ENCODE measurements at regions not wholly inside any gene's neighbourhood (a gene's known extent, or its start where the extent isn't known, plus 50 kb on each side); places are given as distances from the start of the nearest gene placed in this dataset.

DNA sequence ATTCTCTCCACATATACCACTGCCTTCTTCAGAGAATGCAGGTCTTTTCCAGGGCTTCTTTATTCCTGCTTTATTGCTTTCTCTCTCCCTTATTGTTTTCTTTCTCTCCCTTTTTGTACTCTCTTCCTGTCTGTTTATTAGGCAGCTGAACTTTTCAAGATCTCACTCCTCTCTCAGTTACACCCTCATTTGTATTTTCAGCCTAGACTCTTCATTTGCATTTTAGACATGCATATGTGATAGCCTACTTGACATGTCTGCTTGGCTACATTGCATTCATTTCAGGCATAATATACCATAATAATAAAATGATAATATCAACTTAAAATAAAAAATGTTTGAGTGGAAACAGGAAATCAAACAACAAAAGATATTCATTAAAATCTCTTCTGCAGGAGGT is 377.9 kb upstream of the TNC start:
- H3K4me3 Mint-ChIP-seq: no peak overlapping the region
- no peaks in the 10 kb centered on the region for H3K36me3 Mint-ChIP-seq
- no peak for ATAC-seq
- H3K27ac Mint-ChIP-seq: no peak overlapping the region
- no peaks in the 10 kb centered on the region for H3K4me1 Mint-ChIP-seq (ENCODE audit: low read depth in 2 of 2)
- DNase-seq (ENCODE audit: low spot score): no peak
- peaks cover 0 to 22% of the 10 kb centered on the region in 2 donors for H3K27me3 Mint-ChIP-seq
- peaks cover 7% of the 10 kb centered on the region for H3K9me3 Mint-ChIP-seq

DNA sequence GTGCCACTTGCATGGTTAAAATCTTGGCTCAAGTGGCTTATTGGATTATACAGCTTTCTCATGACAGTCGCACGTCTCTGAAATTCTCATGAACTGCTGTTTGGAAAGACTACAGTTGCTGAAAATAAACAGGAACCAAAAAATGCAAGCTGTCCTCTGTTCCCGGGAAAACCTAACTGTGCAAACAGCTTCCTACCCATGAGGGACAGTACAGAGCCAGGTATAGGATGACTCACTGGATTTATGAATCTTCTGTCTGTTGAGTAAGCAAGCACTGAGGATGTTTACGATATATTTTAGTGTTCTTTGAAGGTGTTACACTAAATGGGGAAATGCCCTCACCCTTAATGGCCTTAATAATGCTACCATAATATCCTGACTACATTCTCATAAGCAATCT is 380.3 kb upstream of the TNC start:
- no peak overlapping the region for H3K27ac Mint-ChIP-seq
- no peak for DNase-seq (ENCODE audit: low spot score)
- no peak for ATAC-seq
- no peaks in the 10 kb centered on the region for H3K4me1 Mint-ChIP-seq (ENCODE audit: low read depth in 2 of 2)
- H3K36me3 Mint-ChIP-seq: no peaks in the 10 kb centered on the region
- H3K27me3 Mint-ChIP-seq: peaks cover 0 to 29% of the 10 kb centered on the region in 2 donors
- no peak overlapping the region for H3K4me3 Mint-ChIP-seq
- peaks cover 7% of the 10 kb centered on the region for H3K9me3 Mint-ChIP-seq

DNA sequence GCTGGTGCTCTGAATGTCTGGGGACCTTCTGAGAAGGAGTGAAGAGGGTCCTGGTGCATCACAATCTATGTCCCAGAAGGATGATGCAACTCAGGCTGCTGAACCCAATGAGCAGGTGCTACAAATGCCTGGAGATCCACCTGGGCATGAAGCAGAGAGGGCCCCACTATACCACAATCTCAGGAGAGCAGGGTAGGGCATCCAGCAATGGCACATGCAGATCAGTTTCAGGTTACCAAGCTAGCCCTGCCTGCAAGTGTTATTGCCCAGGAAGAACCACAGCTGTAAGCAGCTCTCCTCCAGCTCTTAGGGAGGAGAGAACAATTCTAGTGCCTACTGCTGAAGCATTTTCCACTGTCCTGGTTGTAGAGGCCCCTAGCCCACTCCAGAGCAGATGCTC is 389.2 kb upstream of the TNC start:
- H3K9me3 Mint-ChIP-seq: peaks cover 3% of the 10 kb centered on the region
- peaks cover 0 to 9% of the 10 kb centered on the region in 2 donors for H3K27me3 Mint-ChIP-seq
- H3K4me1 Mint-ChIP-seq (ENCODE audit: low read depth in 2 of 2): no peaks in the 10 kb centered on the region
- DNase-seq (ENCODE audit: low spot score) (no peak), ATAC-seq (no peak)
- no peaks in the 10 kb centered on the region for H3K36me3 Mint-ChIP-seq
- no peak overlapping the region for H3K27ac Mint-ChIP-seq
- no peak overlapping the region for H3K4me3 Mint-ChIP-seq

DNA sequence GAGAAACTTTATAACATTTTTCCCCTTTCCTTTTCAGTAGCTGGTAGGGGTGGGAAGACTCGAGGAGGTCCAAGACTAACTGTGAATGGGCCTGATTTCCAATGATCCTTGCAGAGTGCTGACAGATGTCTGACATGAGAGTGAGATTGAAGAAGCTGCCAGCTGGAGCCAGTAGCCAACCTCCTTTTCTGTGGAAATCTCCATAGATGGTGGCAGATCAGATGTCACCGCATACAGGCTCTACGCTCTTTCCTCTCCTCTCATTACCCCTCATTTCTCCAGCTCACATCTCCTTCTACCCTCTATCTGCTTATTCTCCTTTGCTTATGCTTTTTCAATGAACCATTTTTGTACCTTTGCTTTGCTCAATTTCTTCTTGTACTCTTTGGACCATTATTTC is 395.2 kb upstream of the TNC start:
- Mint-ChIP-seq H3K4me3 (no peak overlapping the region), H3K4me1 (ENCODE audit: low read depth in 2 of 2) (no peaks in the 10 kb centered on the region), H3K27ac (no peak overlapping the region), H3K36me3 (no peaks in the 10 kb centered on the region), H3K27me3 (no peaks in the 10 kb centered on the region), H3K9me3 (no peaks in the 10 kb centered on the region)
- no peak for ATAC-seq
- DNase-seq (ENCODE audit: low spot score): no peak

DNA sequence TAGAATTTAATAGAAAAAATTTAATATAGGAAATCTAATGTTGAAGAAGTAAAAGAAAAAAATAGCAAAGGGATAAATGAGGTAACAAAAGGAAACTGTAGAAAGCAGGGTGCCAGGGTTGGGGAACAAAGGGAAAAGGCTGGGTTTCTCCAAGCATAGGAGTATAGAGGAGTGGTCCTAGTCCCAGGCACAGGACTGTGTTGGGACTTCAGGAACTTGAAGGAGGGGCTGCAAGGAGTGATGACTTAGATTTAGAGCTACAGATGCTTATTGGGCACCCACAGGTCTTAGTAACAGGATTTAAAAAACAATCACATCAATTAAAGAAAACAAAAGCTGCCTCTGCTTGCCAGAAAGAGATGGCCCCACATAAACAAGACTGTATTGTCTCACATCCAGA is 396.5 kb upstream of the TNC start:
- H3K4me1 Mint-ChIP-seq (ENCODE audit: low read depth in 2 of 2): no peaks in the 10 kb centered on the region
- H3K9me3 Mint-ChIP-seq: no peaks in the 10 kb centered on the region
- H3K27me3 Mint-ChIP-seq: peaks cover 0 to 7% of the 10 kb centered on the region in 2 donors
- DNase-seq (ENCODE audit: low spot score) (no peak), ATAC-seq (no peak)
- no peak overlapping the region for H3K27ac Mint-ChIP-seq
- H3K4me3 Mint-ChIP-seq: no peak overlapping the region
- no peaks in the 10 kb centered on the region for H3K36me3 Mint-ChIP-seq

DNA sequence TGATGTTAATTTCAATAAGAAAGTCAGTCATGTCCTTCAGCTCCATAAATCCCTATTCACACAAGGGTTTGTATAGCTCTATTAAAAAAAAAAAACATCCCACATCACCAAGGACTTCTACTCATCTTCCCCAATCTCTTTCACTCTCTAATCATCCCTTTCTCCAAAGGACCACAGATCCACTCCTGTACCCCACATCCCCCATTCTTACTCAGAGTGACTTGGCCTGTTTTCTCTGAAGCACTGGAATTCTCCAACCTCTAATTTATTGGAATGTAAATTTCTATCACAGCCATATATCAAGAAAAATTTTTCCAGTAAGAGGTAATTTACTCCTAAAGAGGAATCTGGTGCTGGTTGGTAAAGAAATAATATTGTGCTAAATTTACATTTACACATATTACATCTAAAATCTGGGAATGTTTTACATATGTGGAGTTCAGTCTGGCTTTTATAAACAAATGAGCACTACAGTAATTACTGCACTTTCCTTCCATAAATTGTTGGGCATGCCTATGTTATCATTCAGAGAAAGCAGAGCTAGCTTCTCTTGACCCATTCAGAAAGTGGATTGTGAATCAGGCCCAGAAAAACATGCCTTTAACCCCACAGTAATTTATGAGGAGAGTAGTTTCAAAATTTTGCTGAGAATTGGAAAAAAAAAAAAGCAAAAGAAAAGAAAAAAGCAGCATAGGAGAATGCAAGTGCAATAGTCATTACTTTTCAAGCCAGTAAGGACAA is 399.5 kb upstream of the TNC start:
- Mint-ChIP-seq H3K4me1 (ENCODE audit: low read depth in 2 of 2) (no peaks in the 10 kb centered on the region), H3K36me3 (no peaks in the 10 kb centered on the region), H3K27me3 (peaks cover 3 to 25% of the 10 kb centered on the region in 2 donors), H3K9me3 (no peaks in the 10 kb centered on the region), H3K4me3 (no peak overlapping the region), H3K27ac (no peak overlapping the region)
- ATAC-seq (no peak), DNase-seq (ENCODE audit: low spot score) (no peak)

DNA sequence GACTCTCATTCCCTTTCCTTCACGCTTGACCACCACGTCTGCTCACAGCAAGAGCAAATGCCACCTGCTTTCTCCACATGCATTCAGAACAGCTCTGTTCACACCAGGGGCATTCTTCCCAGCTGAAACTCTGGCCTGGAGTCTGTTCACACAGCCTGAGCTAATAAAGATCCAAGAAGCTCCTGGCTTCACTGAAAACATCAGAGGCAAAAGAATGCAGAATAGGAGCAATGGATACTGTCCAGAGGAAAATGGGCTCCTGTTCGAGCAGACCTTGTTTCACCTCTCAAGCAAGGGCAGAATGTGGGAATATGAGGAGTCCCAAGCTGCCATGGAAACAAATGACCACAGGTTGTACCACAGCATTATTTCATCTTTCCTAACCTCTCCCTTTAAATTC is 402.7 kb upstream of the TNC start:
- DNase-seq (ENCODE audit: low spot score) (no peak), ATAC-seq (no peak)
- H3K9me3 Mint-ChIP-seq: no peaks in the 10 kb centered on the region
- H3K36me3 Mint-ChIP-seq: no peaks in the 10 kb centered on the region
- peaks cover 3 to 29% of the 10 kb centered on the region in 2 donors for H3K27me3 Mint-ChIP-seq
- H3K4me3 Mint-ChIP-seq: no peak overlapping the region
- H3K4me1 Mint-ChIP-seq (ENCODE audit: low read depth in 2 of 2): no peaks in the 10 kb centered on the region
- no peak overlapping the region for H3K27ac Mint-ChIP-seq

DNA sequence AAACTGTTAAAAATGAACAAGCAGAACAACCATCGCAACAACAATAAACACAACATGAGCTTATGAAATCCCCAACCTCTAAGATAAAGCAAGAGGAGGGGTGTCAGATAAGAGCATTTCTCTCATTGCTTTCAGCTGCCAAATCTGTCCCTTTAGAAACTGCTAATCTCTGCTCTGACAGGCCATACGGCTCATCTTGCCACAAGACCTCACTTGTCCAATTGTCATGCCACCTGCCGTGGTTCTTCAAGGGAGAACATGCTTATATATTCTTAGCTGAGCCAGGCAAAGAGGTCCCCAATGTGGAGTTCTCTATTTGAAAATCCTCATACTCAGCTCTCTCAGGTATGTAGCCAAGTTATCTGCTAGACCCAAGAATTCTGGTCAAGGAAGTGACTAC is 405.0 kb upstream of the TNC start:
- Mint-ChIP-seq H3K4me1 (ENCODE audit: low read depth in 2 of 2) (no peaks in the 10 kb centered on the region), H3K27ac (no peak overlapping the region), H3K36me3 (no peaks in the 10 kb centered on the region), H3K4me3 (no peak overlapping the region), H3K27me3 (peaks cover 3 to 30% of the 10 kb centered on the region in 2 donors), H3K9me3 (no peaks in the 10 kb centered on the region)
- DNase-seq (ENCODE audit: low spot score): no peak
- ATAC-seq: no peak

DNA sequence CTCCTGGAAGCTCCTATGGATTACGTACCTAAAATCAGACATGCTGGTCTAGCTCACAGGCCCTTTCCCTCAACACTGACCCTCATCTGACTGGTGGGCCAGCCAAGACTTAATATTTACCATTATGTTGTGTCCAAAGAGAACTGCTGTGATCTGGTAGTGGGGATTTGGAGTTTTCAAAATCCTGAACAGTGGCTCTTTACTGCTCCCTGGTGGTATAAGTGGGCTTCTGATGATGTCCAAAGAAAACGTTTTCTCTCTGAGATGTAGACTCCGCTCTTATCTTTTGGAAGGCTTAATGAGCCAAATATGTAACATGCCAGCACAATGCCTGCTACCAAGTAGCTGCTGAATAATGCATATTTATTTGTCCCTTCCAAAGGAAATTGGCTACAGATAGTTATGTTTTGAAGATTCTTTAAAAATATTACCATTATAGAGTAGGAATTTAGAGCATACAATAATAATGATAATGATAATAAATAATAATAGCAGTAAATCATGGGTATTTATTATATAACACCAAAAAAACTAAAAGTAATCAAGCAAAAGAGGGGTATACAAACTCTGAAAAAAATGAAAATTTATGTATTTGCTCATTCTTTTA is 406.6 kb upstream of the TNC start:
- Mint-ChIP-seq H3K4me3 (no peak overlapping the region), H3K27ac (no peak overlapping the region), H3K27me3 (peaks cover 3 to 22% of the 10 kb centered on the region in 2 donors), H3K4me1 (ENCODE audit: low read depth in 2 of 2) (no peaks in the 10 kb centered on the region), H3K36me3 (no peaks in the 10 kb centered on the region), H3K9me3 (no peaks in the 10 kb centered on the region)
- ATAC-seq (no peak), DNase-seq (ENCODE audit: low spot score) (no peak)

DNA sequence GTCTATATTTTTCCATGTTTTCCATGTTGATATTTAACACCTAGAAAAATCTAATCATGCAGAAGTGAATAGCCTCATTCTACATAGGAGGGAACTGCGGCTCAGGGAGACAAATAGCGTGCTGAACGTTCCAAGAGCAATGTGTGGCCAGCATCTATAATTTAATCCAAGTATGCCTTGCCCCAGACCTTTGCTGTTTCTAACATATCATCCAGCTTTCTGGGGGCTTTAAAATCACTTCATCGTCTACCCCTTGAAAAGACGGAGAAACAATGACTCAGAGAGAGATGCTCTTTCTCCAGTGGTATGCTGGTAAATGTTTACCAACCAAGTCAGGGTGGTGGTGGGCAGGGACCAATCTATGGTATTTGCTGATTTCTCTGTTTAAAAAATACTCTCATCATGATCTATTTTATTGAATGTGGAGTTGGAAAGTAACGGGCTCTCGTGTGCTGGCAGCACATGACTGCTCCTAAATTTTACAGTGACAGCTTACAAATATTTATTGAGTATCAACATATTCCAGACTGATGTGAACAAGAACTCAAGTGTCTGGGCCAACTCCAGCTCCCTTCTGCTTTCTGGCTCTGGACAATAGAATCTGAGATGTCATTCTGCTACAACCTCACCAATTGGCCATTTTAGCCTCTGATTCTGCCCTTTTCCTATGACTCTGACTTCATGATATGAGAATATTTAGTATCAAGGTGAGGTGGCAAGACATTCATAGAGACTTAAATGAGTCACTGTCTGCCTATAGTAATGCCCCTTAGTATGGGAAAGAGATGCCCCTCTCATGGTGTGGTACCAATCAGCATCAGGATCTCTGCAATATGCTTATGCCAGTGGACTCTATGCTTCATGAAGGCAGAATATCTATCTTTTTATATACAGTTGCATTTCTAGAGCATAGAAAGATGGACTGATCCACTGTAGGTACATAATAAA is 407.4 kb upstream of the TNC start:
- no peak for DNase-seq (ENCODE audit: low spot score)
- H3K27ac Mint-ChIP-seq: no peak overlapping the region
- H3K4me1 Mint-ChIP-seq (ENCODE audit: low read depth in 2 of 2): no peaks in the 10 kb centered on the region
- H3K9me3 Mint-ChIP-seq: no peaks in the 10 kb centered on the region
- H3K27me3 Mint-ChIP-seq: peaks cover 3 to 19% of the 10 kb centered on the region in 2 donors
- ATAC-seq: no peak
- H3K4me3 Mint-ChIP-seq: no peak overlapping the region
- H3K36me3 Mint-ChIP-seq: no peaks in the 10 kb centered on the region

DNA sequence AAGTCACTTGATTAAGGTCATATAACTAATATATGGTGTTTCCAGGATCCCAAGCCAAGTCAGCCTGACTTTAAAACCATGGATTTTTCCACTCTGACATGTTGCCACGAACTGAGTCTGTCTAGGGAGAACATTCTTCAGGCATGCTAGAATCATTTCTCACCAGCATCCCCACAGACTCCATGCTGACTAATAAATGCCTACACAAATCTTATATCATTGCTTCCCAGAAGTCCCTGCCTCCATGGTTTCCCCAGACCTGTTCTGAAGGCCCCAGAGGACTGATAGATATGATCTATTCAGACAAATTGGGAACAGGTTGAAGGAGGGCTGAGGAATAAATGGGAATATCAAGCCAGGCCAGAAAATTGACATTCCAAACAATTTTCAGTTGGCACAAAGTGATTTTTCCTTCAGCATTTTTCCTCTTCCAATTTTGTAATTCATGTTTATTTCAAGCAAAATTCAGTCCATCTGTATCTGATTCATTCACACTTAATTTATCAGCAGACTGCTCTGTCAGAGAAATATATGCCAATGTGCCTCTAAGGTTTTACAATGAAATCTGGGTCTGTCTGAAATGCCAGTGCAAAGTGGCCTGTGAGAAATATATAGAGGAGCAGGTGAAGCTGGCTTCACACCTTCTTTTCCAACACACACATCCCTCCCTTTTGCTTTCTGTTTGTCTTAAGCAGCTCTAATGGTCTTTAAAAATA is 413.6 kb upstream of the TNC start:
- peaks cover 0 to 5% of the 10 kb centered on the region in 2 donors for H3K27me3 Mint-ChIP-seq
- ATAC-seq (no peak), DNase-seq (ENCODE audit: low spot score) (no peak)
- H3K36me3 Mint-ChIP-seq: no peaks in the 10 kb centered on the region
- H3K4me1 Mint-ChIP-seq (ENCODE audit: low read depth in 2 of 2): no peaks in the 10 kb centered on the region
- H3K4me3 Mint-ChIP-seq: no peak overlapping the region
- H3K27ac Mint-ChIP-seq: no peak overlapping the region
- peaks cover 3% of the 10 kb centered on the region for H3K9me3 Mint-ChIP-seq

DNA sequence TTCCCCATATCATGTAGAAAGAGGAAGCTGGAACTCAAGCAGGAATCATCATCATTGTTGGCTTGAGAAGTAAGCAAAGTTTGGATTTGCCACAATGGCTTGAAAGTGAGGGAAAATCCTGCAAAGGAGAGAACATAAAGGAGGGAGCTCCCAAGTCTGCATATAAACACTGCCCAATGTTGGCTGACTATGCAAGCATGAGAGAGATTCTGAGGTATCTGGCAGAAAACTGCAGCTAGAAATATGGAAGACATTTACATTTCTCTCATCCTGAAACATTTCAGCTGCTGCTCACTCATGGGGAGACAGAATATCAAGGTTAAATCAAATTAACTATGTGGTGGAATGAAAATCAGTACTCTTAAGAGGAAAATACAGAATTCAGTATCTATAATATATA is 415.6 kb upstream of the TNC start:
- Mint-ChIP-seq H3K9me3 (peaks cover 3% of the 10 kb centered on the region), H3K27me3 (peaks cover 0 to 5% of the 10 kb centered on the region in 2 donors), H3K4me1 (ENCODE audit: low read depth in 2 of 2) (no peaks in the 10 kb centered on the region), H3K4me3 (no peak overlapping the region), H3K36me3 (no peaks in the 10 kb centered on the region), H3K27ac (no peak overlapping the region)
- no peak for ATAC-seq
- no peak for DNase-seq (ENCODE audit: low spot score)

DNA sequence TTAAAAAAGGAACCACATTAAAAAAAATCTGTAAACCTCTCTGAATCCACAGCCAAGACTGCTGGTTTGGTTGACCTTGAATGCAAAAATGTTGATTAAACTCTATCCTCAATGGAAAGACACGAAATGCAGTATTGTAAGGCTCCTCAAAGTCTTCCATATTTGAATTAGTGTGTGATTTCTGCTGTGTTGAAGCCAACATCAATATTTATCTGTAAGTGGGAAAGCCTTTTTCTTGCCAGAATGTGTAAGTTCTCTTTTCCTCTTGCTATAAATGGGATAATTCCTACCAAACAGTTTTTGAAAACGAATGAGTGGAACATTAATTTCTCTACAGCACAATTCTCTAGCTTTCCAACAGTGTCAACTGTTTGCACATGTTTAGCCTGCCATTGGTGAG is 422.1 kb upstream of the TNC start:
- H3K27me3 Mint-ChIP-seq: no peaks in the 10 kb centered on the region
- H3K4me3 Mint-ChIP-seq: no peak overlapping the region
- no peak overlapping the region for H3K27ac Mint-ChIP-seq
- no peaks in the 10 kb centered on the region for H3K4me1 Mint-ChIP-seq (ENCODE audit: low read depth in 2 of 2)
- DNase-seq (ENCODE audit: low spot score) (no peak), ATAC-seq (no peak)
- H3K9me3 Mint-ChIP-seq: peaks cover 8% of the 10 kb centered on the region
- H3K36me3 Mint-ChIP-seq: no peaks in the 10 kb centered on the region

All from natural killer cell treated with Interleukin-12 subunit alpha and Interleukin-12 subunit beta and Interleukin-15 and Interleukin-18, amount 100 ng/mL, for 72 hours (primary cell).